UCSD-AML1 (cell line): ENCODE measurements at regions not wholly inside any gene's neighbourhood (a gene's known extent, or its start where the extent isn't known, plus 50 kb on each side); places are given as distances from the start of the nearest gene placed in this dataset.
"Not testable (repeated sequence)": the region's sequence is repeated elsewhere in the genome, so short reads cannot be mapped to it uniquely, and the experiment has no call there.

Experiments used
- DNase-seq: peaks from one replicate; lab custom pipeline; 2025; ENCODE audit not compliant: unreplicated experiment; lab: John Stamatoyannopoulos, UW

DNA sequence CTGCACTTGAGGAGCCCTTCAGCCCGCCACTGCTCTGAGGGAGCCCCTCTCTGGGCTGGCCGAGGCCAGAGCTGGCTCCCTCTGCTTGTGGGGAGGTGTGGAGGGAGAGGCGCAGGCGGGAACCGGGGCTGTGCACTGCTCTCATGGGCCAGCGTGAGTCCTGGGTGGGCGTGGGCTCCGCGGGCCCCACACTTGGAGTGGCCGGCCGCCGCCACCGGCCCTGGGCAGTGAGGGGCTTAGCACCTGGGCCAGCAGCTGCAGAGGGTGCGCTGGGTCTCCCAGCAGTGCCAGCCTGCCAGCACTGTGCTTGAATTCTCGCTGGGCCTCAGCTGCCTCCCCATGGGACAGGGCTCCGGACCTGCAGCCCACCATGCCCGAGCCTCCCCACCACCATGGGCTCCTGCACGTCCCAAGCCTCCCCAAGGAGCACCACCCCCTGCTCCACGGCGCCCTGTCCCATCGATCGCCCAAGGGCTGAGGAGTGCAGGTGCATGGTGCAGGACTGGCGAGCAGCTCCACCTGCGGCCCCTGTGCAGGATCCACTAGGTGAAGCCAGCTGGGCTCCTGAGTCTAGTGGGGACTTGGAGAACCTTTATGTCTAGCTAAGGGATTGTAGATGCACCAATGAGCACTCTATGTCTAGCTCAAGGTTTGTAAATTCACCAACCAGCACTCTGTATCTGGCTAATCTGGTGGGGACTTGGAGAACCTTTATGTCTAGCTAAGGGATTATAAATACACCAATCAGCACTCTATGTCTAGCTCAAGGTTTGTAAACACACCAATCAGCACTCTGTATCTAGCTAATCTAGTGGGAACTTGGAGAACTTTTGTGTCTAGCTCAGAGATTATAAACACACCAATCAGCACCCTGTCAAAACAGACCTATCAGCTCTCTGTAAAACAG is 1180.3 kb downstream of the FSCB start:
- DNase-seq: not testable (repeated sequence)

- no peak for DNase-seq
Observed at GRCh38 chr14:43316427-43316826, 1190.7 kb downstream of the FSCB start.

DNA sequence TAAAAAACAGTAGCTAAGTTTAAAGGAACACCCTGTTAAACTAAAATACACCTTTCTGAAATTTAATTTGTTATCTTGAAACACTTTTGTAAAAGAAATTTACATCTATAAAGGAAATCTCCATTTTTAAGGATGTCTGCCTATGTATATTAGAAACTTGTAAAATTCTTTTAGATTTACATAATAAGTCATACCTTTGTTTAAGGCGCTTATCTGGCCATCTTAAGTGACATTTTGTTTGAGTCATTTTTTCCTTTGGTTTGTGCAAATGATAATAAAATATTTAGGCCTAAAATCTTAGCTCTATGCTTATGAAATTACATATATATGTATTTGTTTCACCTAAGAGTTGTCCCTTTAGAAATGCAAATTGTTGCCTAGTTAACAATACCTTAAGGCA is 1193.4 kb downstream of the FSCB start:
- DNase-seq: no peak

- no peak for DNase-seq
Observed at GRCh38 chr14:43308421-43309110, 1198.5 kb downstream of the FSCB start.

GRCh38 chr14:43307836-43308235 is 1199.2 kb downstream of the FSCB start:
- DNase-seq: no peak

DNA sequence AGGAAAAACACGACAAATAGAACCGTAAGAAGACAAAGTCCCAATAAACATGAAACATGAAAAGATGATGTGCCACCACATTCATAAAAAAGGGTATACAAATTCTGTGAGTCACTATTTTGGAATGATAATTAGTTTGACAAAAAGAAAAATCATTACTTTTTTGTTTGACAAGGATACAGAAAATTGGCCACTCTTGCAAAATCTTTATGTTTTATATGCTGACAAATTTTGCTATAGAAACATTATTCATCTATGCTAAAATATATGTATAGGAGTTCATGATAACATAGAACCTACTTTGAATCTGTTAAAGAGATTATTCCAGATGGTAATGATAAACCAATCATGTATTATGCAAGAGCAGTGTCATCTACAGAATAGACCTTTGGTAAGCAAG is 1201.0 kb downstream of the FSCB start:
- DNase-seq: no peak

- no peak for DNase-seq
Observed at GRCh38 chr14:43297794-43298193, 1209.3 kb downstream of the FSCB start.

DNA sequence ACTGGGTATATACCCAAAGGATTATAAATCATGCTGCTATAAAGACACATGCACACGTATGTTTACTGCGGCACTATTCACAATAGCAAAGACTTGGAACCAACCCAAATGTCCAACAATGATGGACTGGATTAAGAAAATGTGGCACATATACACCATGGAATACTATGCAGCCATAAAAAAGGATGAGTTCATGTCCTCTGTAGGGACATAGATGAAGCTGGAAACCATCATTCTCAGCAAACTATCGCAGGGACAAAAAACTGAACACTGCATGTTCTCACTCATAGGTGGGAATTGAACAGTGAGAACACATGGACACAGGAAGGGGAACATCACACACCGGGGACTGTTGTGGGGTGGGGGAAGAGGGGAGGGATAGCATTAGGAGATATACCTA is 1211.0 kb downstream of the FSCB start:
- DNase-seq: not testable (repeated sequence)

DNA sequence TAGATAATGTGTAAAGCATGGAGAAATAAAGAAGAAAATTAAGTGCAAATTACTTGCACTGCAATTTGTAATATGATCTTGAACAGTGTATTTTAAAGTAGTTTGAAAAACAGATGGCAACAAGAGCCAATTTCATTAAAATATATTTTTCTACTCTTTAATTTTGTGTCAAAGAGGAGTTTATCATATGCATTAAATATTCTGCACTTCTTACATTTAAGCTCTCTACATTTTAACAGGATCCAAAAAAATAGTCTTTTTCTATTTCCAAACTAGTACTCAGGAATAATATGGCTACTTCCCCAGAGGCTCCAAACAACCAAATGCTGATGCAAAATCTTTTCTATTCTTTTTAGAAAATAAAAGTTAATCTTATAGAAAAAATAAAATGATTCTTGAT is 1221.5 kb downstream of the FSCB start:
- no peak for DNase-seq

- no peak for DNase-seq
Observed at GRCh38 chr14:43260056-43260455, 1247.0 kb downstream of the FSCB start.

GRCh38 chr14:43258396-43258795 is 1248.7 kb downstream of the FSCB start:
- DNase-seq: no peak

DNA sequence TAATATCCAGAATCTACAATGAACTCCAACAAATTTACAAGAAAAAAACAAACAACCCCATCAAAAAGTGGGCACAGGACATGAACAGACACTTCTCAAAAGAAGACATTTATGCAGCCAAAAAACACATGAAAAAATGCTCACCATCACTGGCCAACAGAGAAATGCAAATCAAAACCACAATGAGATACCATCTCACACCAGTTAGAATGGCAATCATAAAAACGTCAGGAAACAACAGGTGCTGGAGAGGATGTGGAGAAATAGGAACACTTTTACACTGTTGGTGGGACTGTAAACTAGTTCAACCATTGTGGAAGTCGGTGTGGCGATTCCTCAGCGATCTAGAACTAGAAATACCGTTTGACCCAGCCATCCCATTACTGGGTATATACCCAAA is 1250.1 kb downstream of the FSCB start:
- not testable (repeated sequence) for DNase-seq

GRCh38 chr14:43252866-43253265 is 1254.2 kb downstream of the FSCB start:
- no peak for DNase-seq

DNA sequence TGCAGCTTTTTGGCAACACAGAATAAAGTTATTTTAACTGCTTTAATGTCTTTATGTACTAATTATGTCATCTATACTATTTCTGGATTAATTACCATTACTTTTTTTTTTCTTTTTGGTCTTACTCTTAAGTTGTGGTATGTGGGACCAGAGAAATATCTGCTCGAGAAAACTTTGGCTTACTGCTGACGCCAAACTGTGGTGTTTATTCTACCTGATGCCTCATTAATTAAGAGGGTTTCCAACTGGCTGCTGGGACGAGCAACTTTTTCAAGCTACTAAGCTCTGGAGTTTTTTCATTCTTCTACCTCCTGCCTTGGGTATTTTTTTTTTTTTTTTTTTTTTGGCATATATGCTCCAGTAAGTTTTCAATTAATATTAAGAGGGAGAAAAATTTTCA is 1257.5 kb downstream of the FSCB start:
- DNase-seq: no peak

GRCh38 chr14:43249116-43249515 is 1258.0 kb downstream of the FSCB start:
- DNase-seq: no peak

DNA sequence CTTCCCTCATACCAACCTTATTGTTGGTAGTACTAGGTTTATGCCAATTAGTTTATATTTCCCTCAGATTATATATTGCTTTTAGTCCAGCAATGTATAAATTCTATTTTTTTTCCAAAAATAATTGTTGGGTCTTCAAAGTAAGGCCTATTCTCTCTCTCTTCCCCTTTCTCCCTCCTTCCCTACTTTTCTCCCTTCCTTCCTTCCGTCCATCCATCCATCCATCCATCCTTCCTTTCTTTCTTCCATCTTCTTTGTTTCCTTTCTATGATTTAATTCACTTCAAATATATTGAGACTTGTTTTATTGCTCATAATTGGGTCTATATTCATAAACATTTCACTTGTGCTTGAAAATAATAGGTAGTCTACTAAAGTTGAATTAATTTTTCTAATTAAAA is 1259.2 kb downstream of the FSCB start:
- no peak for DNase-seq

DNA sequence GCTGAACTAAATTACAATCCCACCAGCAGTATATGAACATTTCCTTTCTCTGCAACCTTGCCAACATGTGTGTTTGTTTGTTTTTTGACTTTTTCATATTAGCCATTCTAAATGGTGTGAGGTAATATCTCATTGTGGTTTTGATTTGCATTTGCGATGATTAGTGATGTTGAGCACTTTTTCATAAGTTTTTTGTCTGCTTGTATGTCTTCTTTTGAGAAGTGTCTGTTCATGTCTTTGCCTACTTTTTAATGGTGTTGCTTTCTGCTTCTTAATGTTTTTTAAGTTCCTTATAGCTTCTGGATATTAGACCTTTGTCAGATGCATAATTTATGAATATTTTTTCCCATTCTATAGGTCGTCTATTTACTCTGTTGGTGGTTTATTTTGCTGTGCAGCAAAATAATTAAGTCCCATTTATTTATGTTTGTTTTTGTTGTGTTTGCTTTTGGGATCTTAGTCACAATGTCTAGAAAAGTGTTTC is 1262.9 kb downstream of the FSCB start:
- DNase-seq: no peak

DNA sequence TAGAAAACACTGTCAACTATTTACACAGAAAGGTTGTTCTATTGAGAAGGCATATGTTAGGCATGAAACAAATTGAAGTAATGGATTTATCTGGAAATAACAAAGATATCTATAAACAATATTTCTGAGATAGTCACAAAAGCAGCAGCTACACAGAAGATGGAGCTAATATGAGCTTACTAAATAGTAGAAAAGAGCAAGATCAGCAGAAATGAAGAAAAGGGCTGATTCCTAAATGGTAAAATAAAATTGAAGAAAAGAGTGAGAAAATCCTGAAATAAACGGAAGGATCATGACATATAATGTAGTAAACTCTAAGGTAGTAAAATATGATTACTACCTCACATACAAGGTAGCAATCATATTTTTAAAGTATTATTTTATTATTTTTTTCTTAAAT is 1263.9 kb downstream of the FSCB start:
- DNase-seq: no peak

GRCh38 chr14:43232261-43232660 is 1274.8 kb downstream of the FSCB start:
- DNase-seq: no peak

GRCh38 chr14:43215524-43215923 is 1291.6 kb downstream of the FSCB start:
- no peak for DNase-seq

DNA sequence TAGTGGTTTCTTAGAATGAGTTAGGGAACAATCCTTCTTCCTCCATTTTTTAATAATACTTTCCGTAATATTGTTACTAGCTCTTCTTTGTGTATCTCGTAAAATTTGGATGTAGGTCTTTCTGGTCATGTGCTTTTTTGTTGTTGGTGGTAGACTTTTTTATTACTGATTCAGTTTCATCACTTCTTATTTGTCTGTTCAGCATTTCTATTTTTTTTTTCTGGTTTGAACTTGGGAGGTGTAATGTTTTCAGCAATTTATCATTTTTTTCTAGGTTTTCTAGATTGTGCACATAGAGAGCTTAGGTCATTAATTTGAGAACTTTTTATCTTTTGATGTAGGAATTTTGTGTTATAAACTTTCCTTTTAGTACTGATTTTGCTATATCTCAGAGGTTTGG is 1299.9 kb downstream of the FSCB start:
- no peak for DNase-seq

- DNase-seq: no peak
Observed at GRCh38 chr14:43204816-43205215, 1302.3 kb downstream of the FSCB start.
